Caco-2 (cell line): ENCODE measurements at regions not wholly inside any gene's neighbourhood (a gene's known extent, or its start where the extent isn't known, plus 50 kb on each side); places are given as distances from the start of the nearest gene placed in this dataset.

Experiments
- BruUV-seq: library from RNA; stranded (reverse); fragments of 400-500 nt; replicated peaks from 2 replicates; lab custom pipeline; 2021; lab: Mats Ljungman, UMichigan
- CTCF ChIA-PET: fragments of 300-600 bp; sonication (Branson Sonifier 250); formaldehyde crosslinking; loops from one replicate; lab custom pipeline; 2022; ENCODE audit warnings: antibody characterized with exemption; lab: Charles Lee
- POLR2A ChIA-PET: fragments of 300-600 bp; sonication (Branson Sonifier 250); formaldehyde crosslinking; loops from one replicate; lab custom pipeline; 2022; ENCODE audit warnings: antibody characterized with exemption; lab: Charles Lee
- DNase-seq, 2 experiments: peaks; one replicate each; pipeline versions ENCODE4 v3.0.0 to v3.0.0-alpha.2; 2020 to 2022
- H3K27me3 ChIP-seq: replicated peaks from 2 replicates; pipeline ENCODE4 v1.6.0; 2011; ENCODE audit warnings: low read length; ENCODE audit not compliant: control insufficient read depth, insufficient read depth
- H3K36me3 ChIP-seq: 2 replicates; pipeline ENCODE4 v1.5.1; 2011; ENCODE audit warnings: low read length; ENCODE audit not compliant: control insufficient read depth, insufficient read depth
- H3K4me1 ChIP-seq: fragments of 250-450 bp; sonication (Bioruptor Pico); 2 replicates; pipeline ENCODE4 v1.5.1; 2020; ENCODE audit warnings: mild to moderate bottlenecking
- H3K4me3 ChIP-seq: 2 replicates; pipeline ENCODE4 v1.5.1; 2011; ENCODE audit warnings: low read depth, mild to moderate bottlenecking, control low read depth, low read length
- H3K9me3 ChIP-seq: fragments of 250-450 bp; sonication (Bioruptor Pico); 2 replicates; pipeline ENCODE4 v1.5.1; 2020; ENCODE audit warnings: mild to moderate bottlenecking, moderate library complexity
- H3K27ac Mint-ChIP-seq: one replicate; pipeline ENCODE4 v1.8.0; 2022; ENCODE audit warnings: mixed read lengths; ENCODE audit not compliant: unreplicated experiment
- H3K27me3 Mint-ChIP-seq: one replicate; pipeline ENCODE4 v1.8.0; 2022; ENCODE audit warnings: mixed read lengths; ENCODE audit not compliant: insufficient read depth, unreplicated experiment
- H3K36me3 Mint-ChIP-seq: one replicate; pipeline ENCODE4 v1.8.0; 2022; ENCODE audit warnings: mild to moderate bottlenecking, mixed read lengths; ENCODE audit not compliant: insufficient read depth, unreplicated experiment
- H3K4me1 Mint-ChIP-seq: one replicate; pipeline ENCODE4 v1.8.0; 2022; ENCODE audit warnings: low read depth, mixed read lengths; ENCODE audit not compliant: unreplicated experiment
- H3K4me3 Mint-ChIP-seq: one replicate; pipeline ENCODE4 v1.8.0; 2022; ENCODE audit warnings: mild to moderate bottlenecking, moderate library complexity, mixed read lengths; ENCODE audit not compliant: unreplicated experiment
- H3K9me3 Mint-ChIP-seq: one replicate; pipeline ENCODE4 v1.8.0; 2022; ENCODE audit warnings: mixed read lengths; ENCODE audit not compliant: unreplicated experiment
- CTCF ChIP-seq, 2 experiments: fragments of 200-600 bp in 1 of 2; IDR thresholded peaks; 1 replicate in 1 of 2; 2 replicates in 1 of 2; pipeline versions ENCODE4 v1.5.1 to v1.8.0; 2011 to 2022; ENCODE audit warnings: antibody characterized with exemption in 1 of 2, control low read depth in 1 of 2, inconsistent platforms in 1 of 2, low read depth in 1 of 2, low read length in 1 of 2, mild to moderate bottlenecking in 1 of 2, moderate library complexity in 1 of 2; ENCODE audit not compliant: insufficient read depth in 1 of 2, severe bottlenecking in 1 of 2, unreplicated experiment in 1 of 2
- intact Hi-C: fragments of 100-400 bp; cut with micrococcal nuclease; formaldehyde crosslinking; loops from one replicate; pipeline ENCODE4 v1.10.0; 2022; ENCODE audit not compliant: unreplicated experiment

- H3K27me3 Mint-ChIP-seq, result peaks cover 6% of the 10 kb centered on the region
These were observed 178.6 kb downstream of the RBM26 start for GRCh38 chr13:79227418-79227817.

GRCh38 chr13:79226938-79227337, 179.1 kb downstream of the RBM26 start:
- Mint-ChIP-seq H3K27ac (no peak overlapping the region), H3K4me3 (no peak overlapping the region), H3K27me3 (peaks cover 8% of the 10 kb centered on the region), H3K9me3 (no peaks in the 10 kb centered on the region), H3K4me1 (no peaks in the 10 kb centered on the region), H3K36me3 (no peaks in the 10 kb centered on the region)
- H3K9me3 ChIP-seq, result no peaks in the 10 kb centered on the region
- H3K27me3 ChIP-seq, result no peaks in the 10 kb centered on the region; the same call in 1 of the 2 replicates
- H3K4me1 ChIP-seq, result peaks cover under 1% of the 10 kb centered on the region; the same call in 1 of the 2 replicates
- no peak overlapping the region for H3K4me3 ChIP-seq
- no peak for DNase-seq
- ChIA-PET CTCF (no interaction called here), POLR2A (no interaction called here)
- intact Hi-C loops, result no loop called here
- TF ChIP-seq CTCF (IDR thresholded peaks at IDR 0.05; ENCODE audit: insufficient read depth in 1 of 2, low read depth in 1 of 2, low read length in 1 of 2, severe bottlenecking in 1 of 2, unreplicated experiment in 1 of 2), result no peak
- no TSS peak for BruUV-seq
- H3K36me3 ChIP-seq, result no peaks in the 10 kb centered on the region

More at GRCh38 chr13:79227418-79227817, 178.6 kb downstream of the RBM26 start:
- H3K4me3 Mint-ChIP-seq, result no peak overlapping the region
- BruUV-seq, result no TSS peak
- no peak overlapping the region for H3K4me3 ChIP-seq
- no peak for TF ChIP-seq CTCF (IDR thresholded peaks at IDR 0.05; ENCODE audit: insufficient read depth in 1 of 2, low read depth in 1 of 2, low read length in 1 of 2, severe bottlenecking in 1 of 2, unreplicated experiment in 1 of 2)
- ChIA-PET CTCF (no interaction called here), POLR2A (no interaction called here)
- no peaks in the 10 kb centered on the region; the same call in 1 of the 2 replicates for H3K27me3 ChIP-seq
- H3K36me3 Mint-ChIP-seq, result no peaks in the 10 kb centered on the region
- H3K4me1 Mint-ChIP-seq, result no peaks in the 10 kb centered on the region
- H3K9me3 Mint-ChIP-seq, result no peaks in the 10 kb centered on the region
- peaks cover 5% of the 10 kb centered on the region; the same call in 1 of the 2 replicates for H3K4me1 ChIP-seq
- no peak for DNase-seq
- no peaks in the 10 kb centered on the region for H3K9me3 ChIP-seq
- intact Hi-C loops, result no loop called here
- H3K36me3 ChIP-seq, result no peaks in the 10 kb centered on the region
- H3K27ac Mint-ChIP-seq, result no peak overlapping the region

- DNase-seq, result no peak
- Mint-ChIP-seq H3K27ac (no peak overlapping the region), H3K4me3 (no peak overlapping the region), H3K9me3 (no peaks in the 10 kb centered on the region), H3K27me3 (peaks cover 9% of the 10 kb centered on the region), H3K4me1 (no peaks in the 10 kb centered on the region), H3K36me3 (no peaks in the 10 kb centered on the region)
- Histone ChIP-seq H3K9me3 (no peaks in the 10 kb centered on the region), H3K36me3 (no peaks in the 10 kb centered on the region), H3K4me1 (no peaks in the 10 kb centered on the region), H3K27me3 (no peaks in the 10 kb centered on the region; the same call in 1 of the 2 replicates), H3K4me3 (no peak overlapping the region)
- no TSS peak for BruUV-seq
- intact Hi-C loops, result no loop called here
- no peak for TF ChIP-seq CTCF (IDR thresholded peaks at IDR 0.05; ENCODE audit: insufficient read depth in 1 of 2, low read depth in 1 of 2, low read length in 1 of 2, severe bottlenecking in 1 of 2, unreplicated experiment in 1 of 2)
- CTCF ChIA-PET, result no interaction called here
- POLR2A ChIA-PET, result interaction anchor here (0.6 kb wide), 1 partner anchor 8 kb away, joined by 3 read pairs; no protein-coding TSS in a partner anchor
These were observed 179.8 kb downstream of the RBM26 start for GRCh38 chr13:79226250-79226649.
